BE2C (cell line): ENCODE measurements at regions not wholly inside any gene's neighbourhood (a gene's known extent, or its start where the extent isn't known, plus 50 kb on each side); places are given as distances from the start of the nearest gene placed in this dataset.

Experiments
- DNase-seq: peaks from one replicate; pipeline ENCODE4 v3.0.0-alpha.2; 2020
- H3K27me3 ChIP-seq: fragments of 250-450 bp; sonication (Bioruptor Pico); 2 replicates; pipeline ENCODE4 v1.5.1; 2020; ENCODE audit warnings: mild to moderate bottlenecking
- H3K36me3 ChIP-seq: fragments of 250-450 bp; sonication (Bioruptor Pico); 2 replicates; pipeline ENCODE4 v1.5.1; 2020; ENCODE audit warnings: mild to moderate bottlenecking
- H3K4me1 ChIP-seq: fragments of 250-450 bp; sonication (Bioruptor Pico); 2 replicates; pipeline ENCODE4 v1.5.1; 2020
- H3K4me3 ChIP-seq: 2 replicates; pipeline ENCODE4 v1.5.1; 2011; ENCODE audit warnings: low read depth, low read length
- H3K9me3 ChIP-seq: fragments of 250-450 bp; sonication (Bioruptor Pico); 2 replicates; pipeline ENCODE4 v1.5.1; 2020
- CTCF ChIP-seq: IDR thresholded peaks from 2 replicates; pipeline ENCODE4 v1.5.1; 2012; ENCODE audit warnings: mild to moderate bottlenecking, low read depth, low read length

- H3K4me3 ChIP-seq = no peak overlapping the region
- DNase-seq = no peak
- TF ChIP-seq CTCF = no peak
- no peaks in the 10 kb centered on the region for H3K36me3 ChIP-seq
- no peaks in the 10 kb centered on the region for H3K27me3 ChIP-seq
- H3K9me3 ChIP-seq = no peaks in the 10 kb centered on the region
- H3K4me1 ChIP-seq = no peaks in the 10 kb centered on the region
Measured at GRCh38 chr3:64417816-64418215, 192.6 kb upstream of the PRICKLE2 start.

- Histone ChIP-seq H3K36me3 (no peaks in the 10 kb centered on the region), H3K9me3 (no peaks in the 10 kb centered on the region), H3K4me1 (no peaks in the 10 kb centered on the region), H3K4me3 (no peak overlapping the region), H3K27me3 (no peaks in the 10 kb centered on the region)
- TF ChIP-seq CTCF = no peak
- DNase-seq = no peak
Measured at GRCh38 chr3:64414043-64414442, 188.8 kb upstream of the PRICKLE2 start.

GRCh38 chr3:64411101-64411500 is 185.8 kb upstream of the PRICKLE2 start:
- no peak overlapping the region for H3K4me3 ChIP-seq
- H3K9me3 ChIP-seq = no peaks in the 10 kb centered on the region
- TF ChIP-seq CTCF = no peak
- no peaks in the 10 kb centered on the region for H3K27me3 ChIP-seq
- DNase-seq = no peak
- no peaks in the 10 kb centered on the region for H3K36me3 ChIP-seq
- H3K4me1 ChIP-seq = no peaks in the 10 kb centered on the region

- no peak for TF ChIP-seq CTCF
- H3K27me3 ChIP-seq = no peaks in the 10 kb centered on the region
Measured at GRCh38 chr3:64410226-64410625, 185.0 kb upstream of the PRICKLE2 start.

GRCh38 chr3:64408770-64409169 is 183.5 kb upstream of the PRICKLE2 start:
- no peak for TF ChIP-seq CTCF
- no peak overlapping the region for H3K4me3 ChIP-seq
- no peaks in the 10 kb centered on the region for H3K27me3 ChIP-seq
- no peak for DNase-seq
- no peaks in the 10 kb centered on the region for H3K4me1 ChIP-seq
- H3K9me3 ChIP-seq = no peaks in the 10 kb centered on the region
- H3K36me3 ChIP-seq = no peaks in the 10 kb centered on the region

More at GRCh38 chr3:64410226-64410625, 185.0 kb upstream of the PRICKLE2 start:
- Histone ChIP-seq H3K36me3 (no peaks in the 10 kb centered on the region), H3K4me3 (no peak overlapping the region), H3K9me3 (no peaks in the 10 kb centered on the region), H3K4me1 (no peaks in the 10 kb centered on the region)
- no peak for DNase-seq

GRCh38 chr3:64406271-64406670 is 181.0 kb upstream of the PRICKLE2 start:
- no peak overlapping the region for H3K4me3 ChIP-seq
- H3K27me3 ChIP-seq = no peaks in the 10 kb centered on the region
- no peaks in the 10 kb centered on the region for H3K36me3 ChIP-seq
- H3K4me1 ChIP-seq = no peaks in the 10 kb centered on the region
- H3K9me3 ChIP-seq = no peaks in the 10 kb centered on the region
- no peak for TF ChIP-seq CTCF
- DNase-seq = no peak
